ENCODE measurements at regions not wholly inside any gene's neighbourhood (a gene's known extent, or its start where the extent isn't known, plus 50 kb on each side); places are given as distances from the start of the nearest gene placed in this dataset.

DNA sequence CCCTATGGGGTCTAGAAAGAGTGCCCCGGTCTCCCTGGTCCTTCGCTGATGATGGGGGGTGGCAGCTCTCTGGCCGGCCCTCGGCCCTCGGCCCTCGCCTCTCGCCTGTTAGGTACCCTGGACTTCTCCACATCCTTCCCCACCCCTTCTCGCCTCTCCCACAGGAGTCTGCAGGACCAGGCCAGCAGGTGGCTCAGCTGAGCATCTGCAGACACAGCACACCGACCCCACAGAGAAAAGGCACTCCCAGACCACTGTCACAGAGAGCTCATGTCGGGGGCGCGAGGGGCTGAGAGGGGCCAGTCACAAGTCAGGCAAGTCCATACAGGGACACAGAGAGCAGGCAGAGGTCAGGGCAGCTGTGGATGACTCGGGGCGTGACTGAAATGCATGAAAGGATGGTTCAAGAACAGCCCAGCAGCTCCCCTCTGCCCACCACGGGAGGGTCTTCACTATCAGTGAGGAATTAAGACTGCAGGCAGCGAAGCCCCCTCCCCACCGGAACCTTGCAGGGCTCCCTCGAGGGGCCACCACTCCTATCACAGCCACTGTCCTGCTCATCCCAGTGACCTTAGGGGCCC, 181.7 kb upstream of the NSMCE3 start:
- TF ChIP-seq, protein P1, sequence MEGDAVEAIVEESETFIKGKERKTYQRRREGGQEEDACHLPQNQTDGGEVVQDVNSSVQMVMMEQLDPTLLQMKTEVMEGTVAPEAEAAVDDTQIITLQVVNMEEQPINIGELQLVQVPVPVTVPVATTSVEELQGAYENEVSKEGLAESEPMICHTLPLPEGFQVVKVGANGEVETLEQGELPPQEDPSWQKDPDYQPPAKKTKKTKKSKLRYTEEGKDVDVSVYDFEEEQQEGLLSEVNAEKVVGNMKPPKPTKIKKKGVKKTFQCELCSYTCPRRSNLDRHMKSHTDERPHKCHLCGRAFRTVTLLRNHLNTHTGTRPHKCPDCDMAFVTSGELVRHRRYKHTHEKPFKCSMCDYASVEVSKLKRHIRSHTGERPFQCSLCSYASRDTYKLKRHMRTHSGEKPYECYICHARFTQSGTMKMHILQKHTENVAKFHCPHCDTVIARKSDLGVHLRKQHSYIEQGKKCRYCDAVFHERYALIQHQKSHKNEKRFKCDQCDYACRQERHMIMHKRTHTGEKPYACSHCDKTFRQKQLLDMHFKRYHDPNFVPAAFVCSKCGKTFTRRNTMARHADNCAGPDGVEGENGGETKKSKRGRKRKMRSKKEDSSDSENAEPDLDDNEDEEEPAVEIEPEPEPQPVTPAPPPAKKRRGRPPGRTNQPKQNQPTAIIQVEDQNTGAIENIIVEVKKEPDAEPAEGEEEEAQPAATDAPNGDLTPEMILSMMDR (conservative IDR thresholded peaks at IDR 0.05): no peak; the same call in 1 of the 2 replicates
- TF ChIP-seq ZFX (IDR thresholded peaks at IDR 0.05): no peak
- H3K27ac ChIP-seq: no peak overlapping the region

DNA sequence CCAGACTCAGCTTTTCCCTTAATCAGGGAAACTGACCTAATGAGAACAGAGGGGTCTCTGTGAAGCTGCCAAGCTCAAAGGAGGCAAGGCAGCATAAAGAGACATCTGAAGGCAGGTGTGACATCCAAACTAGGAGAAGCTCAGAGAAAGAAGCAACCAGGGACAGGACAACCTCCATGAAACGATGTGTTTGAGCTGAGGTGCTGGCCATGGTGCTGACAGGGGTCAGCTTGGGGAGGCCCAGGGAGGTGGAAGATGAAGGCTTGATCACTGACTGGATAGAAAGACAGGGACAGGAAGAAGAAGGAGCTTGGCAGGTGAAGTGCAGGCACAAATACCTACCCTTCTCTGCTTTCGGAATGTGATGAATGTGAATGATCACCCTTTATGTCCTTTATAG, 179.5 kb upstream of the NSMCE3 start:
- TF ChIP-seq, protein P1 (conservative IDR thresholded peaks at IDR 0.05): no peak
- TF ChIP-seq ZFX (IDR thresholded peaks at IDR 0.05): no peak
- H3K27ac ChIP-seq: no peak overlapping the region

DNA sequence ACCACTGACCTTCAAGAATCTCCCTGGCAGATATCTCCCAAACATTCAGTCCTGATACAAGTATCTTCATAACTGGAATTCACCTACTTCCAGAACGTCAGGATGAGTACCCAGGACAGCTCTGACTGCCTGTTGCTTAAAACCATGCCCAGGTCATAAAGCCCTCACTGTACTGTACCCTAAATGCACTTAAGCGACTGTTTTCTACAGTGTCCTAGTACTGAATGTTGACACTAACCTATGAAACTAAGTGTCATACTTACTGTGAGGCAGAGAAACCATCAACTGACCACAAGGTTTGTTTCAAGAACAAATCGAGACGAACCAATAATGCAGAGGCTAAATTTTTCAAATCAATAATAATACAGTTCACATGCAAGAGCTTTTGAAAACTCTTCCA, 178.7 kb upstream of the NSMCE3 start:
- no peak overlapping the region for H3K27ac ChIP-seq
- no peak for TF ChIP-seq ZFX (IDR thresholded peaks at IDR 0.05)
- TF ChIP-seq, protein P1 (conservative IDR thresholded peaks at IDR 0.05): no peak

DNA sequence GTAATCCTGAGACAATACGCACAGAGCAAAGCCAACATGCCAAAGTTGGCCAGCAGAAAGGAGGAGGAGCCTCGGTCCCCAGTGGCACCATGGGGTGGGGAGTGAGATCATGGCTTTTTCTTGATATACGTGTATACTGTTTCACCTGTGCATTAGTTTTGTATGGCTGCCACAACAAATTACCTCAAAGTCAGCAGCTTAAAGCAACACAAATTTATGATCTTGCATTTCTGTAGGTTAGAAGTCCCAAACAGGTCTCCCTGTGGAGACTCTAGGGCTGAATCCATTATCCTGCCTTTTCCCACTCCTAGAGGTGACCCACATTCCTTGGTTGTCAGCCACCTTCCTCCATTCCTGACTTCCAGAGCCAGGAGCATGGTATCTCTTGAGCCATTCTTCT, 176.9 kb upstream of the NSMCE3 start:
- TF ChIP-seq, protein P1 (conservative IDR thresholded peaks at IDR 0.05): no peak
- no peak for TF ChIP-seq ZFX (IDR thresholded peaks at IDR 0.05)
- H3K27ac ChIP-seq: no peak overlapping the region

DNA sequence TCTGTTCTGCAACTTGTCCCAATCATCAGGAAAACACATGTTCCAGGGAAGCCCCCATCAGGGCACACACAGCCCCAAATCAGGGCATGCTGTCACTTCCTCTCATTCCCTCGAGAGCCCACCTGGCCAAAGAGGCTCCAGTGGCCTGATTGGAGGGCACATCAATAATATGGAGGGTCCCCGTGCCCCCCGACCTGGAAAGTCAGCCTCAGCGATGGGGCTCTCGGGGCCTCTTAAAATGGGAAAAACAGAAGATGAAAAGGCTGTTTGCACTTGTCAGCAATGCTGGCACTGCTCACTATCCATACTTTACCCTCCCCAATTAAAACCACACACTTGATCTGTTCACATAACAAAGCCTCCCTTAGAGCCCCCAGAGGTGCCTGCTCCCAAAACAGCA, 172.9 kb upstream of the NSMCE3 start:
- TF ChIP-seq, protein P1 (conservative IDR thresholded peaks at IDR 0.05): no peak
- TF ChIP-seq ZFX (IDR thresholded peaks at IDR 0.05): no peak
- no peak overlapping the region for H3K27ac ChIP-seq

DNA sequence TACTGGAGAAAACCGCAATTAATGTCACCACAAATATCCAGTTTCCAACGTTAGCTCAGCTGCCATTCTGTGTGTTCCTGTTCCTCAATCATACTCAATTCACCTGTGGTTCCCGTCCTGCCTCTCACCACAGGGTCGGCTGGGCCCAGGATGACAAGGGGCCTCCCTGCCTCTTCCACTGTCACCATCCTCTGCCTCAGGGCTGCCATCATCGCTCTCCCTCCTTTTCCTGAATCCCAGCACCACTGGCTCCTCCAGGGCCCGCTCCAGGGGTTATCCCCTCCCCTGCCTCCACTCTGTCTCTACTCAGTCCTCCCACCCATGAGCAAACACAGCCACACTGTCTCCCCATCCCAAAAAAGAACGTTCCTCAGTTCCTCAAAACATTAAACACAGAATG, 170.9 kb upstream of the NSMCE3 start:
- H3K27ac ChIP-seq: peak overlapping the region; percentile 15; the same call in 1 of the 2 replicates
- TF ChIP-seq, protein P1 (conservative IDR thresholded peaks at IDR 0.05): no peak
- no peak for TF ChIP-seq ZFX (IDR thresholded peaks at IDR 0.05)

DNA sequence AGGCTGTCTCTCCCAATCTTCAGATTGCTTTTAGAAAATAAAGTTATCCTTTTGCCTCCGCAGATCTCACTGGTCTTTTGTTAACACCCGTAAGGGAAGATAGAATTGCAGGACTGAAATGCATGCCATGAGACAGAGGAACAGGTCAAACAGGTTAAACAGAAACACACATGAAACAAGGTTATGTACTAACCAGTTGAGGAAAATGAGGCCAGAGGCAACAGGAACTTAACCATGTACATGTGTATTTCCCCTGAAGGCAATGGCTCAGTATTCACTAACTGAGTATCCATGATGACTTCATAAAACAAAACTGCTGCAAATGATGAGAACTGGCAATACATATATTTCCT, 169.1 kb upstream of the NSMCE3 start:
- no peak for TF ChIP-seq ZFX (IDR thresholded peaks at IDR 0.05)
- TF ChIP-seq, protein P1 (conservative IDR thresholded peaks at IDR 0.05): no peak
- peak overlapping the region; percentile 83 for H3K27ac ChIP-seq

Measured in C4-2B (cell line).